ENCODE measurements at regions not wholly inside any gene's neighbourhood (a gene's known extent, or its start where the extent isn't known, plus 50 kb on each side); places are given as distances from the start of the nearest gene placed in this dataset.

DNA sequence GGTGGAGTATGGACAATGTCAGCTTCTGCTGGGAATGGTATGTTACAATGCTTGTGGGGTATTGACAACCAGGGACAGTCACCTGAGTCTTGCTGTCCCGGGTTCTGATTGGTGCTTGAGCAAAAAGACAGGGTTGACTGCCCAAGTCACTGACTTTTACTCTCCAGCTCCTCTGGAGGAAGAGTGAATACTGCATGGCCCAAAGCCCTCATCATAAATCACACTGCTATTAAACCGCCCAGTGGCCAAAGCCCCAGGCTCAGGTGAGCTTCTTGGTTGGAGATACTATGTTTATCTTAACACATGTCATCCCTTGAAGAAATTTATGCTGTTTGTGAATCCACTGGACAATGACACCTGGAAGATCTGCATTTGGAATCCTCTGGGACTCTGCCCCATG is 90.0 kb upstream of the IGFBP3 start (continued):
- TF ChIP-seq, protein P1, sequence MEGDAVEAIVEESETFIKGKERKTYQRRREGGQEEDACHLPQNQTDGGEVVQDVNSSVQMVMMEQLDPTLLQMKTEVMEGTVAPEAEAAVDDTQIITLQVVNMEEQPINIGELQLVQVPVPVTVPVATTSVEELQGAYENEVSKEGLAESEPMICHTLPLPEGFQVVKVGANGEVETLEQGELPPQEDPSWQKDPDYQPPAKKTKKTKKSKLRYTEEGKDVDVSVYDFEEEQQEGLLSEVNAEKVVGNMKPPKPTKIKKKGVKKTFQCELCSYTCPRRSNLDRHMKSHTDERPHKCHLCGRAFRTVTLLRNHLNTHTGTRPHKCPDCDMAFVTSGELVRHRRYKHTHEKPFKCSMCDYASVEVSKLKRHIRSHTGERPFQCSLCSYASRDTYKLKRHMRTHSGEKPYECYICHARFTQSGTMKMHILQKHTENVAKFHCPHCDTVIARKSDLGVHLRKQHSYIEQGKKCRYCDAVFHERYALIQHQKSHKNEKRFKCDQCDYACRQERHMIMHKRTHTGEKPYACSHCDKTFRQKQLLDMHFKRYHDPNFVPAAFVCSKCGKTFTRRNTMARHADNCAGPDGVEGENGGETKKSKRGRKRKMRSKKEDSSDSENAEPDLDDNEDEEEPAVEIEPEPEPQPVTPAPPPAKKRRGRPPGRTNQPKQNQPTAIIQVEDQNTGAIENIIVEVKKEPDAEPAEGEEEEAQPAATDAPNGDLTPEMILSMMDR (conservative IDR thresholded peaks at IDR 0.05; ENCODE audit: low read depth in 2 of 2), result no peak
- no peak for TF ChIP-seq JUNB (IDR thresholded peaks at IDR 0.05; ENCODE audit: unreplicated experiment)

DNA sequence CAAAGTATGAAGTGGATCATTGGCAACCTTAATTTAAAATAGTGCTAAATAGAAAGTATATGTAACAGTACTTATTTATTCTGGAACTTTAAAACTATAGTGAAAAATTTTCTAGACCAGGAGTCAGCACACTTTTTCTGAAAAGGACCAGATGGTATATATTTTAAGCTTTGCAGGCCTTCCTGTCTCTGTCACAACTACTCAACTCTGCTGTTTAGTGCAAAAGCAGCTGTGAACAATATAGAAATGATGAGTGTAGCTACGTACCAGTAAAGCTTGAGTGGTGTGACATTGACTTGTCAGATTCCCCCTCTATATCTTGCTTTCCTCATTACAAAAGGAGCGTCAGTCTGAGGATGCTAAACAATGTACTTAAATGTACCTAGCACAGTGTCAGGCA is 88.1 kb upstream of the IGFBP3 start:
- H3K79me2 ChIP-seq (replicated peaks; ENCODE audit: insufficient read depth), result no peaks in the 10 kb centered on the region
- Mint-ChIP-seq H3K9me3 (0 out of 3 replicates have a peak, but pooled peaks cover 2% of the 10 kb centered on the region), H3K36me3 (ENCODE audit: low read depth) (no peaks in the 10 kb centered on the region), H3K27me3 (ENCODE audit: insufficient read depth, low read depth, poor library complexity) (peaks cover 6% of the 10 kb centered on the region), H3K27ac (no peak overlapping the region; the same call in 1 of the 2 replicates), H3K4me3 (no peak overlapping the region), H3K4me1 (peaks cover 3% of the 10 kb centered on the region; the same call in 2 of the 3 replicates)
- no peak for DNase-seq (ENCODE audit: low spot score)
- H3F3A ChIP-seq (replicated peaks; ENCODE audit: low read depth), result no peaks in the 10 kb centered on the region
- H3K27me3 ChIP-seq (ENCODE audit: insufficient read depth), result no peaks in the 10 kb centered on the region
- H3K4me3 ChIP-seq, result no peak overlapping the region
- peaks cover 4% of the 10 kb centered on the region; the same call in 1 of the 2 replicates for H3K9me2 ChIP-seq (ENCODE audit: insufficient read depth)
- no peaks in the 10 kb centered on the region for H4K20me1 ChIP-seq (replicated peaks; ENCODE audit: insufficient read depth)
- no peak for TF ChIP-seq EZH2phosphoT487 (IDR thresholded peaks at IDR 0.05; ENCODE audit: unreplicated experiment)
- TF ChIP-seq EZH2 (IDR thresholded peaks at IDR 0.05; ENCODE audit: low read depth, unreplicated experiment), result no peak
- no peak for TF ChIP-seq ETS1 (IDR thresholded peaks at IDR 0.05)
- no peak for TF ChIP-seq JUNB (IDR thresholded peaks at IDR 0.05; ENCODE audit: unreplicated experiment)
- TF ChIP-seq, protein P2, sequence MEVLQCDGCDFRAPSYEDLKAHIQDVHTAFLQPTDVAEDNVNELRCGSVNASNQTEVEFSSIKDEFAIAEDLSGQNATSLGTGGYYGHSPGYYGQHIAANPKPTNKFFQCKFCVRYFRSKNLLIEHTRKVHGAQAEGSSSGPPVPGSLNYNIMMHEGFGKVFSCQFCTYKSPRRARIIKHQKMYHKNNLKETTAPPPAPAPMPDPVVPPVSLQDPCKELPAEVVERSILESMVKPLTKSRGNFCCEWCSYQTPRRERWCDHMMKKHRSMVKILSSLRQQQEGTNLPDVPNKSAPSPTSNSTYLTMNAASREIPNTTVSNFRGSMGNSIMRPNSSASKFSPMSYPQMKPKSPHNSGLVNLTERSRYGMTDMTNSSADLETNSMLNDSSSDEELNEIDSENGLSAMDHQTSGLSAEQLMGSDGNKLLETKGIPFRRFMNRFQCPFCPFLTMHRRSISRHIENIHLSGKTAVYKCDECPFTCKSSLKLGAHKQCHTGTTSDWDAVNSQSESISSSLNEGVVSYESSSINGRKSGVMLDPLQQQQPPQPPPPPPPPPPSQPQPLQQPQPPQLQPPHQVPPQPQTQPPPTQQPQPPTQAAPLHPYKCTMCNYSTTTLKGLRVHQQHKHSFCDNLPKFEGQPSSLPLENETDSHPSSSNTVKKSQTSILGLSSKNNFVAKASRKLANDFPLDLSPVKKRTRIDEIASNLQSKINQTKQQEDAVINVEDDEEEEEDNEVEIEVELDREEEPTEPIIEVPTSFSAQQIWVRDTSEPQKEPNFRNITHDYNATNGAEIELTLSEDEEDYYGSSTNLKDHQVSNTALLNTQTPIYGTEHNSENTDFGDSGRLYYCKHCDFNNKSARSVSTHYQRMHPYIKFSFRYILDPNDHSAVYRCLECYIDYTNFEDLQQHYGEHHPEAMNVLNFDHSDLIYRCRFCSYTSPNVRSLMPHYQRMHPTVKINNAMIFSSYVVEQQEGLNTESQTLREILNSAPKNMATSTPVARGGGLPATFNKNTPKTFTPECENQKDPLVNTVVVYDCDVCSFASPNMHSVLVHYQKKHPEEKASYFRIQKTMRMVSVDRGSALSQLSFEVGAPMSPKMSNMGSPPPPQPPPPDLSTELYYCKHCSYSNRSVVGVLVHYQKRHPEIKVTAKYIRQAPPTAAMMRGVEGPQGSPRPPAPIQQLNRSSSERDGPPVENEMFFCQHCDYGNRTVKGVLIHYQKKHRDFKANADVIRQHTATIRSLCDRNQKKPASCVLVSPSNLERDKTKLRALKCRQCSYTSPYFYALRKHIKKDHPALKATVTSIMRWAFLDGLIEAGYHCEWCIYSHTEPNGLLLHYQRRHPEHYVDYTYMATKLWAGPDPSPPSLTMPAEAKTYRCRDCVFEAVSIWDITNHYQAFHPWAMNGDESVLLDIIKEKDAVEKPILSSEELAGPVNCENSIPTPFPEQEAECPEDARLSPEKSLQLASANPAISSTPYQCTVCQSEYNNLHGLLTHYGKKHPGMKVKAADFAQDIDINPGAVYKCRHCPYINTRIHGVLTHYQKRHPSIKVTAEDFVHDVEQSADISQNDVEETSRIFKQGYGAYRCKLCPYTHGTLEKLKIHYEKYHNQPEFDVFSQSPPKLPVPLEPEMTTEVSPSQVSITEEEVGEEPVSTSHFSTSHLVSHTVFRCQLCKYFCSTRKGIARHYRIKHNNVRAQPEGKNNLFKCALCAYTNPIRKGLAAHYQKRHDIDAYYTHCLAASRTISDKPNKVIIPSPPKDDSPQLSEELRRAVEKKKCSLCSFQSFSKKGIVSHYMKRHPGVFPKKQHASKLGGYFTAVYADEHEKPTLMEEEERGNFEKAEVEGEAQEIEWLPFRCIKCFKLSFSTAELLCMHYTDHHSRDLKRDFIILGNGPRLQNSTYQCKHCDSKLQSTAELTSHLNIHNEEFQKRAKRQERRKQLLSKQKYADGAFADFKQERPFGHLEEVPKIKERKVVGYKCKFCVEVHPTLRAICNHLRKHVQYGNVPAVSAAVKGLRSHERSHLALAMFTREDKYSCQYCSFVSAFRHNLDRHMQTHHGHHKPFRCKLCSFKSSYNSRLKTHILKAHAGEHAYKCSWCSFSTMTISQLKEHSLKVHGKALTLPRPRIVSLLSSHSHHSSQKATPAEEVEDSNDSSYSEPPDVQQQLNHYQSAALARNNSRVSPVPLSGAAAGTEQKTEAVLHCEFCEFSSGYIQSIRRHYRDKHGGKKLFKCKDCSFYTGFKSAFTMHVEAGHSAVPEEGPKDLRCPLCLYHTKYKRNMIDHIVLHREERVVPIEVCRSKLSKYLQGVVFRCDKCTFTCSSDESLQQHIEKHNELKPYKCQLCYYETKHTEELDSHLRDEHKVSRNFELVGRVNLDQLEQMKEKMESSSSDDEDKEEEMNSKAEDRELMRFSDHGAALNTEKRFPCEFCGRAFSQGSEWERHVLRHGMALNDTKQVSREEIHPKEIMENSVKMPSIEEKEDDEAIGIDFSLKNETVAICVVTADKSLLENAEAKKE (CRISPR knock-in tag; IDR thresholded peaks at IDR 0.05), result no peak
- no peak for TF ChIP-seq CREB1 (CRISPR knock-in tag; IDR thresholded peaks at IDR 0.05; ENCODE audit: low read depth)
- no peak for ATAC-seq
- no peak overlapping the region for H3K27ac ChIP-seq (ENCODE audit: low read depth)
- H2AFZ ChIP-seq, result no peak overlapping the region
- no peaks in the 10 kb centered on the region for H3K36me3 ChIP-seq (ENCODE audit: insufficient read depth)
- H3K4me1 ChIP-seq (ENCODE audit: insufficient read depth), result no peaks in the 10 kb centered on the region
- H3K4me2 ChIP-seq, result no peak overlapping the region
